DND-41 (cell line): ENCODE measurements at regions not wholly inside any gene's neighbourhood (a gene's known extent, or its start where the extent isn't known, plus 50 kb on each side); places are given as distances from the start of the nearest gene placed in this dataset.

Source experiments
- EZH2 ChIP-seq: IDR thresholded peaks from 3 replicates; pipeline ENCODE4 v1.6.1; 2012; ENCODE audit warnings: borderline replicate concordance, low read depth, mild to moderate bottlenecking, moderate library complexity, low read length, inconsistent platforms; ENCODE audit not compliant: severe bottlenecking
- TF ChIP-seq, protein P1 (sequence below): IDR thresholded peaks from 2 replicates; pipeline ENCODE4 v1.5.1; 2012; ENCODE audit warnings: borderline replicate concordance, low read length, moderate library complexity, mild to moderate bottlenecking; ENCODE audit not compliant: poor library complexity, severe bottlenecking; ENCODE audit errors: extremely low read depth

DNA sequence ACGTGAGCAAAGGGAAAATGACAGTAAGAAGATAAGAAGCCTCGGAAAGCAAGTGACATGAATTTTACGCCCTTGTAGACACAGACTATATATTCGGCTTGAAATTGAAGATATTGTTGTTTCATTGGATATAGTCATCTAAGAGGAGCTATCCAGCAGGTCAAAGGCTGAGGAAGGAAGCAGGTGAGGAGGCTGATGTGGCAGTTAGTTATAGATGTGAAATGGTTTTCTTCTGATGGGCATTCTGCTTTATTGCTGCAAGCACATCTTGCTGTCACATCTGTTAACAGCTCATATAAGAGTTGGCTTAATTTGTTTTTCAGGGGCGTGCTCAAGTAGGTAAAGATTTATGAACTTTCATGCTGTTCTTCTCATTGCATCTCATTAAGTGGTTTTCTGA is 146.1 kb downstream of the KLF5 start:
- TF ChIP-seq, protein P1, sequence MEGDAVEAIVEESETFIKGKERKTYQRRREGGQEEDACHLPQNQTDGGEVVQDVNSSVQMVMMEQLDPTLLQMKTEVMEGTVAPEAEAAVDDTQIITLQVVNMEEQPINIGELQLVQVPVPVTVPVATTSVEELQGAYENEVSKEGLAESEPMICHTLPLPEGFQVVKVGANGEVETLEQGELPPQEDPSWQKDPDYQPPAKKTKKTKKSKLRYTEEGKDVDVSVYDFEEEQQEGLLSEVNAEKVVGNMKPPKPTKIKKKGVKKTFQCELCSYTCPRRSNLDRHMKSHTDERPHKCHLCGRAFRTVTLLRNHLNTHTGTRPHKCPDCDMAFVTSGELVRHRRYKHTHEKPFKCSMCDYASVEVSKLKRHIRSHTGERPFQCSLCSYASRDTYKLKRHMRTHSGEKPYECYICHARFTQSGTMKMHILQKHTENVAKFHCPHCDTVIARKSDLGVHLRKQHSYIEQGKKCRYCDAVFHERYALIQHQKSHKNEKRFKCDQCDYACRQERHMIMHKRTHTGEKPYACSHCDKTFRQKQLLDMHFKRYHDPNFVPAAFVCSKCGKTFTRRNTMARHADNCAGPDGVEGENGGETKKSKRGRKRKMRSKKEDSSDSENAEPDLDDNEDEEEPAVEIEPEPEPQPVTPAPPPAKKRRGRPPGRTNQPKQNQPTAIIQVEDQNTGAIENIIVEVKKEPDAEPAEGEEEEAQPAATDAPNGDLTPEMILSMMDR, result no peak
- no peak for TF ChIP-seq EZH2
